ENCODE measurements at regions not wholly inside any gene's neighbourhood (a gene's known extent, or its start where the extent isn't known, plus 50 kb on each side); places are given as distances from the start of the nearest gene placed in this dataset.

GRCh38 chr9:105059252-105059651 is 131.3 kb upstream of the ABCA1 start:
- FAIRE-seq = no peak

GRCh38 chr9:105062222-105062855 is 134.4 kb upstream of the ABCA1 start:
- DNase-seq (ENCODE audit: low spot score in 2 of 2) (no peak), FAIRE-seq (no peak)

More at GRCh38 chr9:105059252-105059651, 131.3 kb upstream of the ABCA1 start:
- DNase-seq (ENCODE audit: low spot score in 2 of 2) = no peak

DNA sequence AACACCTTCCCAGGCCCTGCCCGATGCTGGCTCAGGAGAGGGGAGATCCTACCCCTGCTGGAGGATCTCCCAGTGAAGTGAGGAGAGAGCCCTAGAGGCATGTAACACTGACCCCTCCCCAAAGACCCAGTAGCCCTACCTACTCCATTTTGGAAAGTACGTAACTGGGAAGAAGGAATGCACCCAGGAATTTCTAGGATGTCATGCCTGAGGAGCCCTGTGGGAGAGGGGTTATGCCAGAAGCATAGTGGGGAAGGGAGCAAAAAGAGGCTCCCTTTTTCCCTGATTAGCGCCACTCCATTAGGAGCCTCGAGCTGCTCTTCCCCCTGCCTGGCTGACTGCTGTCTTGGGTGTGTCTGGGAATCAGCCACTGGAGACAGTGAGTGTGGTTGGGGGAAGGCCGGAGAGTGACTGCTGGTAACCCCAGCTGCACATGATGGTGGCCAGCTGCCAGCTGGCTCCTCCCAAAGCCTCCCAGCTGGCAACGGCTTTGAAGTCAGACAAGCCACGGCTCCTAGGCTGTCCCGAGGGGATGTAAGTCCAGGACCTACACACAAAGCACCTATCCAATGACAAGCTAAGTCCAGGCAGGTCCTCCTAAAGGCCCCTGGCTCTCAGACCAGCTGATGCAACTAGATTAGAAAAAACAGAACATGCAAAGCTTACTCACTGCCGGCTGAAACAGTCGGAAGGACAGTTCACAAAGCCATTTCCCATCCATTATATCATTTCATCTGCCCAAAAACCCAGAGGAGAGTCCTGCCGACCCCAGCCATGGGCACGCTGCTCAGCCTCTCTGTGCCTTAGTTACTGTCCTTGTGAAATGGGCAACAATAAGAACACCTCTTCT is 136.5 kb upstream of the ABCA1 start:
- no peak for FAIRE-seq
- peak; percentile 37 to 62 for DNase-seq (ENCODE audit: low spot score in 2 of 2)

GRCh38 chr9:105065098-105066088 is 137.4 kb upstream of the ABCA1 start:
- FAIRE-seq (no peak), DNase-seq (ENCODE audit: low spot score in 2 of 2) (no peak)

DNA sequence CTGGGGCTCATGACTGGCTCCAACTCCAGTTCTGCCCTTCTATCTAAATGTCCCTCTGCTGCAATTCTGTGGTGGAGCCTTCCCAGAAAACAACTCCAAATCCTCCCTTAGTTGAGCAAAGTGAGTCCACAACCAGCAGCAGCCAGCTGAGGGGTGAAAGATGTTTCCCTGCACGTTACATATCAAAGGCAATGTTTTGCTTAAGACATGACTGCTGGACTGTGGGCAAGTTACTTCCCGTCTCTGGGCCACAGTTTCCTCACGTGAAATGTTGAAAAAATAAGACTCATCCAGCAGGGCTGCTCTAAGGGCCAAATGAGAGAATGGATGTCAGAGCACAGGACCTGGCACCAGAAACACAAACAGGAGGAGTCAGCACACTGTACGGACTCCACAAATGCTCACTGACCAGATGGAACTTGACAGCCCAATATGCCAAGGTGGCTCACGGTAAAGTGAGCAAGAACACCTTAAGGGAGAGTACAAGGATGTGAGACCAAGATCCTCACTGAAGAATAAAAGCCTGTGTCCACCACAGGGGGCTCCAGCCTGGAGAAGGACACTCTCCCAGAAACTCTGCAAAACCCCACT is 138.4 kb upstream of the ABCA1 start:
- no peak for DNase-seq (ENCODE audit: low spot score in 2 of 2)

GRCh38 chr9:105067895-105068580 is 140.1 kb upstream of the ABCA1 start:
- no peak for FAIRE-seq

More for the DNA sequence above, 138.4 kb upstream of the ABCA1 start:
- FAIRE-seq = no peak

GRCh38 chr9:105069285-105069684 is 141.3 kb upstream of the ABCA1 start:
- FAIRE-seq (no peak), DNase-seq (ENCODE audit: low spot score in 2 of 2) (no peak)

More at GRCh38 chr9:105067895-105068580, 140.1 kb upstream of the ABCA1 start:
- no peak for DNase-seq (ENCODE audit: low spot score in 2 of 2)

GRCh38 chr9:105069696-105070095 is 141.7 kb upstream of the ABCA1 start:
- FAIRE-seq (no peak), DNase-seq (ENCODE audit: low spot score in 2 of 2) (no peak)

DNA sequence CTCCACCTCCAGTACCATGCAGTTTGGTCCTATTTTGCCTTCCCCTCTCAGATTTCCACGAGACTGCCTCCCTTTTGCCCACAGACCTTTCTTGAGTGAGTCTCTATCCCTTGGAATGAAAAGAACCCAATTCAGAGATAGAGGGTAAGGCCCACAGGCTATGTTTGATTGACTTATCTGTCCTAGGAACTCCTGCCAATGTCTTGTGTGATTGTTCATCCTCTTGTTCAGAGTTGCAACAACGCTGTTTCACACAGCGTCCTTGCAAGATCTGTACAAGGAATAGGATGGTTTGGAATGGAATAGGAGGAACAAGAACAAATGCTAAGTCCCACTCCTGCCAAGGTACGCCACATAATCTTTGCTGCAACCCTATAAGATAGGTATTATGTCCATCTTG is 142.2 kb upstream of the ABCA1 start:
- DNase-seq (ENCODE audit: low spot score in 2 of 2) = no peak
- FAIRE-seq = no peak

- DNase-seq (ENCODE audit: low spot score in 2 of 2) = no peak
- no peak for FAIRE-seq
Measured at GRCh38 chr9:105072476-105072875, 144.5 kb upstream of the ABCA1 start.

GRCh38 chr9:105073147-105073546 is 145.2 kb upstream of the ABCA1 start:
- DNase-seq (ENCODE audit: low spot score in 2 of 2) (no peak), FAIRE-seq (no peak)

GRCh38 chr9:105074491-105074890 is 146.5 kb upstream of the ABCA1 start:
- FAIRE-seq = no peak
- DNase-seq (ENCODE audit: low spot score in 2 of 2) = no peak

- FAIRE-seq (no peak), DNase-seq (ENCODE audit: low spot score in 2 of 2) (no peak)
Measured at GRCh38 chr9:105076729-105077128, 148.8 kb upstream of the ABCA1 start.

- no peak for DNase-seq (ENCODE audit: low spot score in 2 of 2)
Measured at GRCh38 chr9:105079457-105079856, 151.5 kb upstream of the ABCA1 start.

GRCh38 chr9:105082843-105083242 is 154.9 kb upstream of the ABCA1 start:
- DNase-seq (ENCODE audit: low spot score in 2 of 2) (no peak), FAIRE-seq (no peak)

More at GRCh38 chr9:105079457-105079856, 151.5 kb upstream of the ABCA1 start:
- no peak for FAIRE-seq

- no peak for DNase-seq (ENCODE audit: low spot score in 2 of 2)
- FAIRE-seq = no peak
Measured at GRCh38 chr9:105083256-105083655, 155.3 kb upstream of the ABCA1 start.

GRCh38 chr9:105087910-105088898 is 156.2 kb upstream of the SLC44A1 start:
- DNase-seq (ENCODE audit: low spot score in 2 of 2) (no peak), FAIRE-seq (no peak)

DNA sequence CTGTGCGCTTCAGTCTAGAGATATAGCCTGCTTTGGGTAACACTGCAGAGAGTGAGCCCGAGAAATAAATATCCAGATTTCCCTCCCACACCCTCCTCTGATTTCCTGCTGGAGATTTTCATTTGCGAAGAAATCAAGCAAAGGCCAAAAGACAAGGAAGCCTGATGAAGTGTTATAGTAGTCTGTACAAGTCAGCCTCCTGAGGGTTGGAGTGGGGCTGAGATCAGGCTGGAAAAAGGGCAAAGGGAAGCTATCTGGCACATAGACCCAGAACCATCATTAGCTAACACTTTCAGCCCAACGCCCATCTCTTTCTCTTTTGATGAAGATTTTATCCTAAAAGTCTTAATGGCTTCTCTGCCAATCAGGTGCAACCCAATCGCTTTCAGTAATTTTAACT is 154.6 kb upstream of the SLC44A1 start:
- DNase-seq (ENCODE audit: low spot score in 2 of 2) (no peak), FAIRE-seq (no peak)

All from frontal cortex (tissue), 3 donors.